DOHH2 (cell line): ENCODE measurements at regions not wholly inside any gene's neighbourhood (a gene's known extent, or its start where the extent isn't known, plus 50 kb on each side); places are given as distances from the start of the nearest gene placed in this dataset.

Experiments used
- CTCF ChIP-seq: fragments of 200-600 bp; sonication (generic); IDR thresholded peaks from one replicate; pipeline ENCODE4 v1.5.1; 2014; ENCODE audit warnings: antibody characterized with exemption, mild to moderate bottlenecking, low read depth, low read length; ENCODE audit not compliant: poor library complexity, severe bottlenecking
- EZH2phosphoT487 ChIP-seq: fragments of 200-600 bp; sonication (generic); IDR thresholded peaks from 2 replicates; pipeline ENCODE4 v1.6.1; 2017; ENCODE audit warnings: borderline replicate concordance, mild to moderate bottlenecking, antibody characterized with exemption, low read length, moderate library complexity, mixed read lengths

GRCh38 chr16:87056551-87056950, 260.6 kb downstream of the C16orf95 start:
- no peak for TF ChIP-seq CTCF
- TF ChIP-seq EZH2phosphoT487: no peak
